ENCODE measurements at regions not wholly inside any gene's neighbourhood (a gene's known extent, or its start where the extent isn't known, plus 50 kb on each side); places are given as distances from the start of the nearest gene placed in this dataset.

DNA sequence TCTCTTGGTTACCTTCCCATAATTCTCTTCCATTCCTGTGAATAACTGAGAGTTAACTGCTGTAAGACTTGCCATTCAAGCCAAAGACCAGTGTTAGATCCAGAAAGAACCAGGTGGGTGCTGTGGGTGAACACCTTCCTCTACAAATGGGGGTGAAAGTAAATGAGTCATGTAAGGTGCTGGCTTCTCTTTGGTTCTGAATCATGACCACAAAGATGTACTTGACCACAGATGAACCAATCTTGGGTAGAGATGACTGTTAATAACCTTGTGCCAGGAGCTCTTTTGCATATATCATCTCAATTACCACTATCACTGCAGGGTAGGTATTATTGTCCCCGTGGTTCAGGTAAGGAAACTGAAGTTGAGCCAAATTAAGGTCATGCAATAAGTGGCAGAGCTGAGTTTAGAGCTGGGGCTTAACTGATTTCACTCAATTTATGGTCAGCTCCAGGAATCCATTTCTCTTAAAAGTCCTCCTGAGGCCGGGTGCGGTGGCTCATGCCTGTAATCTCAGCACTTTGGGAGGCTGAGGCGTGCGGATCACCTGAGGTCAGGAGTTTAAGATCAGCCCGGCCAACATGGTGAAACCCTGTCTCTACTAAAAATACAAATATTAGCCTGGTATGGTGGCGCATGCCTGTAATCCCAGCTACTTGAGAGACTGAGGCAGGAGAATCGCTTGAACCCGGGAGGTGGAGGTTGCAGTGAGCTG is 244.9 kb upstream of the CXCR4 start:
- no peak for DNase-seq

DNA sequence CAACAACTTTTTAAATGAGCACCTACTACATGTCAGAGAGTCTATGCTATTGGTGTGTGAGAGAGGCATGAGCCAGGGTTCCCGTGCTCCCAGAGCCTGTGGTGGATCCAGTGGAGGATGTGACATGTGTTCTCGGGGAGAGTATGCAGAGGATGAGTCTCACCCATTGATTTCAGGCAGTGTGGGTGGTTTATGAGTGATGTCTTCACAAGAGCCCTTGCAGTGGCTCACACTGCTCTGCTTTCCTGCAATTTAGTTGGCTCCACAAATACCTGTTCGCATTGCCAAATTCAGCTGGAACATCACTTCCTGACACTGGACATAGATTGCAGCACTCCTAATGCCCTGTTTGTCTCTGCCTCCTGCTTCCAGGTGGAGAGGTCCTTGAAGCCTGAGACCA is 243.6 kb upstream of the CXCR4 start:
- DNase-seq: no peak

DNA sequence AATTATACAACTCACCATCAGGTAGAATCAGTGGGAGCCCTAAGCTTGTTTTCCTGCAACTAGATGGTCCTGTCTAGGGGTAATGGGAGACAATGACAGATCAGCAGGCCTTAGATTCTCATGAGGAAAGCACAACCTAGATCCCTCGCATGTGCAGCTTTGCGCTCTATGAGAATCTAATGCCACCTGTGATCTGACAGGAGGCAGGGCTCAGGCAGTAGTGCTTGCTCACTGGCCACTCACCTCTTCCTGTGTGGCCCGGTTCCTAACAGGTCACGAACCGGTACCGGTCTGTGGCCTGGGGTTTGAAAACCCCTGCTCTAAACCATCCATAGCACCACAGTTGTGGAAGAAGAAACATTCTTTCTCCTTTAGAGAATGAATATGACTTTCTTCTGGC is 242.8 kb upstream of the CXCR4 start:
- DNase-seq: no peak

DNA sequence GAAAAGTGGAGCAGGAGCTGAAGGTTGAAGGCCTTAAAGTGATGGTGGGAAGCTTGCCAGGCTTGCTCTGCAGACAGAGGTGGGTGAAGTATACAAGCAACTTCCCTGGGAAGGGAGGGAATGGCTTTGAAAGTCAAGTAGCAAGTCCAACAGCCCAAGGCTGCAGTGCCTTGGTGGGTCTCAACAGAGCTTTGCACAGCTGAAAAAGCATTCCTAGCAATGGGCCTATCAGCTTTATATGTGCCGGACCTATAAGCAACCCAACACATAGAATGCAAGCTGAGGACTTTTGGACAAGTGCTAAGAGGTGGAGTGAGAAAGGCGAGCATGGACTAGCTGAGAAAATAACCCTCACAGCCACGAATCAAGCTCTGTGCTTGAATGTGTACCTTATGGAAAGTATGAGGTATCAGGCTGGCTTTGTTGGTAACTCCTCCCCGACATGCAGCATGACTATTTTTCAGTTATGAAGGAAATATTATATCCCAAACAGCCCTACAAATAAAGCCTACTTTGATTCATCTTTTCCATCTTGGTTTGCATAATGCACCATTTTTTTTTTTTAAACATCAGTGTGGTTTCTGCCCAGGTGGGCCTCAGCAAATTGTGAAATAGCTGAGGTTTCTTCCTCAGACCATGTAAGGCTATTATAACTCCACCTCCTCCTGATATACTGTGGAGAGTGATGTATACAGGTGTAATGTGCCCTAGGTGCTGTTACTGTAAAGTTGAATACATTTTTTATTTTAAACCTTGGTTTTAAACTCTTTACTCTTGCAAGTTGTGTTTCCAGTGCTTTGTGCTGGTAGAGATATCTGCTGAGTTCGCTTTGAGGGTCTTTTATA is 241.4 kb upstream of the CXCR4 start:
- no peak for DNase-seq

DNA sequence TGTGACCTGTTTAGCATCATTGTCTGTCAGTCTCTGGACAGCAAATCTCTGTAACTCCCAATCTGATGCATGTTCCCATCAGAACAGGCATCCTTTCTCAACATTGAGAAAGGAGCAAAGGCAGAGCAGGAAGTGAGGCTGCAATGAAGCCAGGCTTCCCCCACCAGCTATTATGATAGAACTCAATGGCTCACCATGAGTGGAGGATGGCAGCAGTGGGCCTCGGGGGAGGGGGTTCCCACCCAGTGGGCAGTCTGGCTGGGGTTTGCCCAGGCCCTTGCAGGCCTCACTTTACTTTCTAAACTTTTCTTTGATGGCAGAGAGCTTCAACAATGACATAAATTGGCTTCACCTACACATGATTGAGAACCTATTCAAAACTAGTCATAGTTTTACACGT is 240.6 kb upstream of the CXCR4 start:
- no peak for DNase-seq

DNA sequence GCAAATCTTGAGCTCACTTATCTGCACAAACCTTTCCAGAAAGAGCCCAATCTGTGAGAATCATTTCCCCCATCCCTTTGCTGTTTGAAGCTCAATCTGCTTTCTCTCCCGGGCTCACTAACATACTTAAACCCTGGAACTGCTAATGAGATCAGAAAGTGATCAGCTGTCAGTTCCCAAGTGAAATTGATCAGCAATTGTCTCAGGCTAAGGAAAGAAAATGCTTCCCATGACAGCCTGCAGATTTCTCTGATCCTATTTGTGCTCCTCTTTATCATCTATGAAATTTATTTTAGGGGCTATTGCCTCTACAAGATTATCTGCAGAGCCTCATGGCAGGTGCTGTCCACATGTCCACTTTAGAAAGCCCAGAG is 239.0 kb upstream of the CXCR4 start:
- DNase-seq: no peak

DNA sequence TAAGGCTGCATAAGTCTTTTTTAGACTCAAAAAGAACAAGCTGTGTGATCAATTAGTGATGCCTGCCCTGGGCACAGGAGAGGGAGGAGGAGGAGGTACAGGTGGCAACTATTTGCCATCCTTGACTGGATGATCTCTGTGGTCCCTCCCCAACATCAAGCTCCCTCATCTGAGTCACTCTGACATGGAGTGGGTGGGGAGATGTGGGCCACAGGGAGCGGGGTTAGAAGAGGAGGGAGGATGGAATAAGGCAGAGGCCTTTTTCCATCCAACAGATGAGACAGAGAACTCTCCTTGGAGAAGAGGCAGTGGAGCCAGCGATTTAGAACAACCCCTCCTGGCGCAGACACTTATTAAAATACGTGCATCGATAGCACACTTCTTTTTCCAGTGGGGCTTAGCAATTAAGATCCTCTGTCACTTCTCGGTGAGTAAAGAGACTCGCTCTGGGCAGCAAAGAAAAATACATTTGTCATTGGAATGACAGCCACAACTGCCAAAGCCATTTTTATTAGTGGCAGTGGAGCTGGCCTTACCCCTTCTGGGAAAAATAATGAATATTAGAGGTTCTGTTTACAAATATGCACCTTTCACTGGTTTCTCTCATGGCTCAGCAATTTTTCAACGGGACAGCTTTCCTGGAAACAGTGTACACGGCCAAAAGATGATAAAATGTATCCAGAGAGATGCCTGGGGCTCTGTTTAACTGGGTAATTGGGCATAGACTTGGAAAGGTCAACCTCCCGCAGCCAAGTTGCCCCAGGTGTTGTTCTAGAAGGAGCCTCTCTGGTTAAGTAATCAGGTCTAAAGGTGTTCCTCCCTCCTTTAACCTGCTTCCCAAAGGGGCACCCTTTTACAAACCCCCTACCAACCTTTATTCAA is 238.4 kb upstream of the CXCR4 start:
- DNase-seq: no peak

DNA sequence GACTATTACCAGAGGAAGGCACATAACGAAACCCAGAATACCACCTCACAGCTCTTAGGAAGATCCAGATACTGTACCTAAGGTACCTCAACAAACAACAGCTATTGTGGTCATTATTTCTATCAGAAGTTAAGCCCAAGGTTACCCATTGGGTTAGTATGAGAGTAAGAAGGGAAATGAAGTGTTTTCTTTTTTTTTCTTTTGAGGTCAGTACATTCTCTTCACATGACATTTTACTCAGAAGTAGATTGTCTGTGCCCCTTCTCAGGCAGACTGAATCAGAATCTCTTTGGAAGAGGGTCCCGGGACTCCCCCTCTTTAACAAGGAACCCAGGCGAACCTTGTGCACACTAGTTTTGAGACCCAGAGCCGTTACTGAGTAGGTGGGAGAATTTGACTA is 233.7 kb upstream of the CXCR4 start:
- no peak for DNase-seq

DNA sequence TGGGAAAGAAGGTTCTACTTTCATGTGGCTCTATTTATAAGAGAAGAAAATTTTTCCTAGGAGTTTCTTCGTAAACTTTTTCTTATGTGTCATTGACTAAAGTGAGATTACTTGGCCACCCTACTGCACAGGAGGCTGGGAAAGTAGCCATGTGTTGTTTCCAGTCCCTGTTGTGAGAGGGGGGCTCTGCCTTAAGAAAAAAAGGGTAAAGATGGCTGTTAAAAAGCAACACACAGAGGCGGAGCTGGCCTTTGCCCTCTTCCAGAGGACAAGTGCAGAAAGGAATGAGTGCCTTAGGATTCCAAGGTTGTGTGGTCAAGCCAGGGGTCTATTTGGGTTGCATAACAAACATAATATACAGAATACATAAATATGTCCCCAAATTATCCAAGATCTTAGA is 230.0 kb upstream of the CXCR4 start:
- DNase-seq: no peak

DNA sequence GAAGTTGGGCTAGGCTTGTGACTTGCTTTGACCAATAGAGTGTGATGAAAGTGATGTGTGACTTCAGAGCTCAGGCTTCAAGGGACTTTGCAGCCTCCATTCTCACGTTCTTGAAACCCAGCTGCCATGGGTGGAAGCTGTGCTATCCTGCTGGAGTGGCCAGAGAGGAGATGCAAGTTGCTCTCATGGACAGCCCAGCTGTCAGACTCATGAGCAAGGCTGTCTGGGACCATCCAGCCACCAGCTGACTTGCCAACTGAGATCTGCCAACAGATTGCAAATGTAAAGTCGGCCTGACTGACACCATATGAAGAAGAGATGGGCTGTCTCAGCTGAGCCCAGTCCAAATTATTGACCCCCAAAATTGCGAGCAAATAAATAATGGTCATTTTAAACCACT is 226.4 kb upstream of the CXCR4 start:
- DNase-seq: no peak

DNA sequence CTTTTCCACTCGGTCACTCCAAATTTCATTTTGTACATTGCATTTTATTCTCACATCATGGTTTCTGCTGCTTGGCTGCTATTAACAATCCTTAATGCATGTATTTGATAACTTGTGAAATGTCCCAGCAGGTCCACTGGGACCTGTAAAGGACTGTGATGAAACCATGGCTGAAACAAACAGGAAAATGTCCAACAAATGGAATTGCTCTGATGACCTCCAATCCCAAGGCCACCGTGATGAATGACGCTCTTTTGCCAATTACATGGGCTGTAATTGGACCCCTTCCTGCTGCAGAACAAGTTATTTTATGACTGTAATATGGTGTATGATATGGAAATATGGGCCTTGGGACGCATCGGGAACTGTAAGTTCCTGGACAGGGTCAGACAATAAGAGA is 224.2 kb upstream of the CXCR4 start:
- no peak for DNase-seq

DNA sequence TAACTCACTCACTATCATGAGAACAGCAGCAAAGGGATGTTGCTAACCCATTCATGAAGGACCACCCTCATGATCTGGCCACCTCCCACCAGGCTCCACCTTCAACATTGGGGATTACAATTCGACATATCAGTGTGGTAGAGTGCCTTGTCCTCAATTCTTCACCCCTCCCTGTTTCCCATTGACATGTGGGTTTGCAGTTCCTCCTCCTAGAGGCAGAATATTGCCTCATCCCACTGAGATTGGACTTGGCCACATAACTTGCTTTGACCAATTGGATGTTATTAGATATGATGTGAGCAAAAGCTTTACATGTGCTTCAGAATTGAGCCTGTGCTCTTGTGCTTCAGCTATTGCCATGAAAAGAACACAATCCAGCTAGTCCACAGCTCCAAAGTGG is 217.0 kb upstream of the CXCR4 start:
- DNase-seq: no peak

DNA sequence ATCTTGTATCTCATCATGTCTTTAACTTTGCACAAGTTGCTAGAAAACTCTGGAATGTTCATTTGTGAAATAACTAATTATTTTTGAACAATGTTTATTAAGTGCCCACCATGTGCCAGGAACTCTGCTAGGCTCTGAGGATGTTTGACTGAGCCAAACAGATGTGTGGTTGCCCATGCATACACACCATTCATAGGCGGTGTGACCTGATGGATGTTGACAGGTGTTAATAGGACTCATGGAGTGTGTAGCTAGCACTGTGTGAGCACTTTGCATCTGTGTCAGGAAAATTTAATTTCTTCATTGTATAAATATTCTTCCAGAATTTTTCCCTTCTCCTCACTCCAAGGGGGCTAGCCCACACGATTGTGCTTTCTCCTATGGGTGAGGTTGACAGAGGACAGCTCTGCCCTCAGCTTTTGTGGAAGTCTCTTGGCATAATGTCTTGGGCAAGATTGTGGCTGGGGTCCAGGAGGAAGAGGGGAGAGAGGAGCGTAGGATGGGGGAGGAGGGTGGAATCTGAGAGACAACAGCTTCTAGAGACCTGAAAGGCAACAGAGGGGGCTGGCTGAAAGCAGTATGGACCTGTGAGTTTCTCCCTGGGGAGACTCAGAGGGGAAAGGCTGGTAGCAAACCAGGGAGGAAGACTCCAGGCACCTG is 214.6 kb upstream of the CXCR4 start:
- no peak for DNase-seq

DNA sequence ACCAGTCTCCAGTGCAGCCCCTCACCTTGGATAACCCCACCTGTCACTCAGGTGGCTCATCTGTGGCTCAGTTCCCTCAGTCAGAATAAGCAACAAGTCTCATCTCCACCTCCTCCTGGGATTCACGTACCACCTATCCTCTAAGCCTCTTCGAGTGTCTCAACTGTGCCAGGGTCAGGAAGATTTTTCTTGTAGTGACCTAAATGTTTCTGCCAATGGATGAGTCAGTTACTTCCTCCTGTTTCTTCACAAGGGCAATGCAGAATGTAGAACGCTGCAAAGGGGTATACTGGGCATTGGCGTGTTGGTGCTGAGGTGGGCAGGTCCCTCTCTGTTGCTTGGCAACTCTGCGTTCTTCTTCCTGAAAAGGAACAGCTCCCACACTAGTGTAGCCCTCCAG is 213.3 kb upstream of the CXCR4 start:
- DNase-seq: no peak

DNA sequence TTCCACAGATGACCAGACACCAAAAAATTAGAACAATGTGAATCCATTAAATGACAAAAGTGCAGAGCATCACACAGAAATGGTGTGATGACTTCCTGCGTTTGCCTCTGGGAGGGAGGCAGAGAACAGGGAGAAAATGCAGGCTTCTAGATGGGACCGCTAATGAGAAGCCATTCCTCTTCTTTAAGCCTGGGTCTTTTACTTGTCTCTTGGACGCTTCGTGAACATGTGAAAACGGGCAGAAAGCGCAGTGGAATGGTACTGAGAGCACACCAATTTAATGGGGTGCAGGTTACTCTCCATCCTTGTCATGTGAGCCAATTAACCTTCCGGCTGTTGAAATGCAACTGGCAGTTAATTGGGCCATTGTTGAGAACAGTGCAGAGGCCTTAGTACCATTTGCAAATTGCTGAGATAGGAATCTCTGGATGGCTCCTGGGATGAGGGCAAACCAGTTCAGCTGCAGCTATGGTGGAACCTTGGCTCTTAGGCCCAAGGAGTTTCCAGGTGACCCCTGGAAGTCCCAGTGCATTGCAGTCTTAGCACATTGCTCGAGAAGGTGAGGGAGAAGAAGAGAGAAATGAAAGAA is 210.4 kb upstream of the CXCR4 start:
- DNase-seq: no peak

DNA sequence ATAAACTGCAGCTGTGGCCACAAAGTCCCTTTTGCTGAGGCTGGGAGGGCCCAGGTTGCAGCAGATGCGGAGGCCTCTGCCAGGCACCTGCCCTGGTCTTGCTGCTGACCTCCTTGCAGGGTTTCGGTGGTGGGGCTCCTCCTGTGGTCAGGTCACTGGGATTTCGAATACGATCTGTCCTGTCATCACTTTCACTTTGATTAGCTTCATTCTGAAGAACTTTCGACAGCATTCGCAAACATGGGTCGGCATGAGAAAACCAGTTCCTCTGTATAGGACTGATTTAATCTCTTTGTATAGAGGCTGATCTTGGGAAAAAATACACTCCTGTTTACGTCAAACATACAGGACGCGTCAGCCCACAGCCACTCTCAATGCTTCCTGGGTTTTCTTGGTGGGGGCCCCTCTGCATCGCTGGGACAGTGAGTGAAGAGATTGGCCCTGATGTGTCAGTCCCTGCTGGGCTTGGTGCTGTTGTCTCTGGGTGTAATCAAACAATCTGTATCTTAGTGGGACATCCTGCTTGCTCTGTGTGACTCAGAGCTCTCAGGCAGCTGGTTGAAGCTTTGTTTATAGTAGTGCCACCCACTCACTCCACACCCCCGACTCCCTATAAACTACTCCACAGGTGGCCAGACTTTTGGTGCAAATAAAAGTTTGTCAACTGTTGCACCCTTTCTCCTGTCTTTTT is 209.4 kb upstream of the CXCR4 start:
- no peak for DNase-seq

DNA sequence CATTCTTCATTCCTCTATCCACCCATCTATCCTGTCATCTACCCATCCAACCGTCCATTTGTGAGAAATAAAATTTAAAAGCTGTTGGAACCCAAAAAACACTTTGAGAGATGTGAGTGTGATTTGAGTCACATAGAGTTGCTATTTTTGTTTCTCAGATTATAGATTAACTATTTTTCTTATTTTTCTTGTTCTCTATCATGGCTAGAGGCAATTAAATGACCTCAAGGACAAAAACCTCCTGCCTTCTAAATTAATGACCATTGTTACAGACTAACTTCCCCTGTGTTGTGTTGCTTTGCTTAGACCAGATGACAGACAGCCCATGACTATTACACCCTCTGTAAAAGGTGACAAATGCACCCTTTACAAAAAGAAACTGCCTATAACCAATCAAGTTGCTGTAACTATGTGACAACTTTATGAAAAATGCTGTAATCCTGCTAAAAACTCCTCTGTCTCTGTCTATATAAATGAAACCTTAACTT is 207.9 kb upstream of the CXCR4 start:
- no peak for DNase-seq

DNA sequence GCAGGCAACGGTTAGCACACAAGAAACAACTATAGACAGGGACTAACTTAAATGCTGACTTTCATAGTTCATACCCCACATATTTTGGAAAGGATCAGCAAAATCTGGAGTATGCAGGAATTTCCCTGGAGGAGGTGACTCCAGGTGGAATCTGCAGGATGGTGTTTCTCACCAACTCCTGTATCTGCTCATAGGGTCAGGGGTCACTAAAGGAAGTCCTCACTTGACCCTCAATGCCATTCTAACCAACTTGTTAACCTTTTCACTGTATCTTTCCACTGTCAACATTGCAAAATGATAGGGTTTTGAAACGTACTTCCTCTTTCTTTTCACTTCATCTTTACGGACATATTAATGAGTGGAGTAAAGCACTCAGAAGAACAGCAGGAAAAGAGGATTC is 207.0 kb upstream of the CXCR4 start:
- DNase-seq: no peak

DNA sequence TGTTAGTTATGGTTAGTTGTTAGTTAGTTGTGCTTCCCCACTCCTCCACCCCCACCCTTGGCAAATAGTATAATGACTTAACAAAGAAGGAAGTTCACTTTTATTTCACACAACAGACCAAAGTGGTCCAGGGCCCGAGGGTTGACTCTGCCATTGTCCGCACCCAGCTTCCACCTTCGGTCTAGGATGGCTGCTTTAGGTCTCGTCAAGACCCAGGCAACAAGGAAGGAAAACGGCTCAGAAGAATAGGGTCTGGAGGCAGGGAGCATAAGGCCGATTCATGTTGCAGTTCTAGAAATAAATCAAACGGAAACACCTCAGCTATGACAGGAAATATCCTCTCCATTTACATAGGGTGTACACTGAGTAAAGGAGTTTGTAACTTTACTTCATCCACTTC is 206.0 kb upstream of the CXCR4 start:
- no peak for DNase-seq

DNA sequence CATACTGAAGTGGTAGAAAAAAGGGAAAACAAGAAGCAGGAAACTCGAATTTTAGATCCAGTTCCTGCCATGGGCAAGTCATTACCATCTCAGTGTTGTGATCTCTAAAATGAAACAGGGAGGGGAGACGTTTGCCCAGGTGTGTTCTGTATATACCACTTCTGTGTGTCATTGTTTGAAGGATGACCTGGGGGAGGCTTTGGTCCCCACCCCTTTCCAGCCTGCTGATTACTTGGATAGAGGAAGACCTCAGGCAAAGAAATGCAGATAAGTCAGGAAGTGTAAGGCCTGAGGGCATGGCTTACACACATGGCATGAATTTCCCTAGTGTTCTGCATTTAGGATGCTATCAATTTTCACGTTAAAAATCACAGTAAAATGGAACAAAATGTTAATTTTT is 205.2 kb upstream of the CXCR4 start:
- DNase-seq: no peak

DNA sequence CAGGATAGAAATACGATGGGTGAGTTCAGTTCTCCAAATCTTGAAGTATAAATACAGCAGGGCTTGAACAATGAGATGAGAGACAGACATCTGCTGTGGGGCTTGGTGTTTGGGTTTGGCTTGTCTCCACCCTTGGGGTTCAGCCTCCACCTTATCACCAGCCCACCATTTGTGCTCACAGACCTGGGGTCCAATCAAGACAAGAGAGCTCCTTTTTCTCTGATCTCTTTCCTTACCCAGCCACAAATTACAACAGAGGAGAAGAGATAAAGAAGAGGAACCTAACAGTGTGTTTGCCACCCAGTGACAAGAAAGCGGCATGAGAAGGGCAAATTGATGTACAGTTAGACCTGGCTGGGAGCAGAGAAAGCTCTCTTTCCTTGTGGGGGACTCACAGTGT is 204.5 kb upstream of the CXCR4 start:
- no peak for DNase-seq

DNA sequence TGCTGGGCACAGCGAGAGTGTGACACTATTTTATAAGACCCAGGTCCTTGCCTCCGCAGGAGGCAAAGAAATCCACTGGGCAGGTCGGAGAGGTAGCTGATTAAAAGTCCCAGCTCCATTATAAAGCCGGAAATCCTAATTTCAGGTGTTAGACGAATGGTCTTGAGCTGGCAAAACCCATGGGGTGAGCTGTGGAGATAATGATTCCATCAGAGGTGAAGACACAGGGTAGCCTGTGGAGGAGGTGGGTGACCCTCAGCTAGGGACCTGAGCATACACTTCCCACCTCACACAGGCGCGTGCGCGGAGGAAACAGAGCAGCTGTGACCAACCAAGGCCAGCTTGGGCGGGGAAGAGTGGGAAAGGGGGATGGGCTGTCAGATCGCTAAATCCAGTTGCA is 201.7 kb upstream of the CXCR4 start:
- DNase-seq: no peak

Data from NCI-H524 treated with DMSO at 0.1 percent for 48 hours (cell line).